DMS53 treated with DMSO at 0.1 percent for 48 hours (cell line): ENCODE measurements at regions not wholly inside any gene's neighbourhood (a gene's known extent, or its start where the extent isn't known, plus 50 kb on each side); places are given as distances from the start of the nearest gene placed in this dataset.
"Not testable (repeated sequence)": the region's sequence is repeated elsewhere in the genome, so short reads cannot be mapped to it uniquely, and the experiment has no call there.

Experiments
- DNase-seq: peaks from one replicate; lab custom pipeline; 2025; ENCODE audit not compliant: unreplicated experiment; lab: John Stamatoyannopoulos, UW

GRCh38 chr18:75694292-75694691, 266.8 kb upstream of the SMIM21 start:
- no peak for DNase-seq

- DNase-seq: no peak
Observed at GRCh38 chr18:75691483-75691882, 264.0 kb upstream of the SMIM21 start.

DNA sequence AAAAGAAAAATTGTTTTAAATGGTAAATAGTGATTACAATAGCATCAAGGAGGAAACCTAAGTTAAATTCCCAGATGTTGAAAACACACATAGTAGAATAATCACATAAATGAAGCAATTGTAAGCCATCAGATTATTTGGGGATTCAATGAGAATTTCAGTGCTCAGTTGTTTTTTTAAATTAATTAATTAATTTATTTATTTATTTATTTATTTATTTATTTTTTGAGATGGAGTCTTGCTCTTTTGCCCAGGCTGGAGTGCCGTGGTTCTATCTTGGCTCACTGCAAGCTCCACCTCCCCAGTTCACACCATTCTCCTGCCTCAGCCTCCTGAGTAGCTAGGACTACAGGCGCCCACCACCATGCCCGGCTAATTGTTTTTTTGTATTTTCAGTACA, 262.8 kb upstream of the SMIM21 start:
- not testable (repeated sequence) for DNase-seq

DNA sequence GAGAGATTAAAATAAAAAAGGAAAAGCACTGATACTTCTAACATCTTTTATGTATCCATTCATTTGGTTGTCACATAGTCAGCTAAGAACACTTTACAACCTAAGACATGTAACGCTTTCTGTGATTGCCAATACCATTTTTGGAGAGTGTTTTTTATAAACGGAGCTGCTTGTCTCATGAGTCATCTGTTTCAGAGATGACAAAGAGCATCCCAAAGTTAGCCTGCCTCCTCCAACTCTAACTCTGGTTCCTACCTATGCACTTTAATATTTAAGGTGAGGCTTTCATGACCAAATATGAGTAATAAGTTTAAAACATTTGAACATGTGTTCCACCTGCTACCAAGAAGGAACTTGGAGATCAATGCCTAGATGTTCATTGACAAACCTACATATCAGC, 260.1 kb upstream of the SMIM21 start:
- no peak for DNase-seq

- no peak for DNase-seq
Observed at GRCh38 chr18:75683426-75683825, 255.9 kb upstream of the SMIM21 start.

GRCh38 chr18:75681538-75682115, 254.1 kb upstream of the SMIM21 start:
- DNase-seq: no peak

- no peak for DNase-seq
Observed at GRCh38 chr18:75679331-75679730, 251.8 kb upstream of the SMIM21 start.

GRCh38 chr18:75678627-75679026, 251.1 kb upstream of the SMIM21 start:
- no peak for DNase-seq

GRCh38 chr18:75677696-75678455, 250.4 kb upstream of the SMIM21 start:
- no peak for DNase-seq

DNA sequence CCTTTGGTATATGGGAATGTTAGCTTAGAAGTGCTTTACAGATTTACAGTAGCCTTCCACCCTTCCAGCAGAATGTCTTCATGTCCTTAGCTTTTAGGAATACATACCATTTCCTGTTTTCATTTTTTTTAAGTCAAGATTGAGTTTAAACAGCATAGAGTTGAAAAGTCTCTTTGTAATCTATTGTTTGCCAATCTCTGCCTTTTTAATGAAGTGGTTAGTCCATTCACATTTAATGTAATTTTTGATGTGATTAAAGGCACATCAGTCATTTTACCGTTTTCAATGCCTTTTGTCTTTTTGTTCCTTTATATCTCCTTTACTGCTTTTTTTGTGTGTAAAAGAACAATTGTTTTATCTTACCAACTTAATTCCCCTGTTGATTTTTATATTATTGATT, 233.4 kb upstream of the SMIM21 start:
- no peak for DNase-seq

- DNase-seq: no peak
Observed at GRCh38 chr18:75659535-75660023, 232.1 kb upstream of the SMIM21 start.

DNA sequence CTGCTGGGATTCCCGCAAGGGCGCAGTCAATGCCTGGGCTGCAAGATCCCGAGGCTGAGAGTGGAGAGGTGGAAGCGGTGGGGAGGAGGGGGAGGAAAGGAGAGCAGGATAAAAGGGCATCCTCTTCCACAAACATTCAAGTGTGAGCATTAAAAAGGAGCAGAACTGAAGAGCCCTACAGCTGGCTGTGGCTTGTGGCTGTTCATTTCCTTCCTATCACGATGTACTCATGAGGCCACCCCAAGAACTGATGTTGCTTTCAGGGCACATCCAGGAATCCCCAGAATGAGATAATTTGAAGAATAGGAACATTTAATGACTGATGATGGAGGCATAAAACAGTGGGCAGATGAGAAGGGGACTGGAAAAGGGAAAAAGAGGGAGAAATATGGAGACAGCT, 230.8 kb upstream of the SMIM21 start:
- no peak for DNase-seq

- DNase-seq: no peak
Observed at GRCh38 chr18:75656563-75657247, 229.2 kb upstream of the SMIM21 start.

GRCh38 chr18:75656035-75656434, 228.5 kb upstream of the SMIM21 start:
- DNase-seq: no peak

GRCh38 chr18:75654851-75655751, 227.6 kb upstream of the SMIM21 start:
- DNase-seq: no peak

DNA sequence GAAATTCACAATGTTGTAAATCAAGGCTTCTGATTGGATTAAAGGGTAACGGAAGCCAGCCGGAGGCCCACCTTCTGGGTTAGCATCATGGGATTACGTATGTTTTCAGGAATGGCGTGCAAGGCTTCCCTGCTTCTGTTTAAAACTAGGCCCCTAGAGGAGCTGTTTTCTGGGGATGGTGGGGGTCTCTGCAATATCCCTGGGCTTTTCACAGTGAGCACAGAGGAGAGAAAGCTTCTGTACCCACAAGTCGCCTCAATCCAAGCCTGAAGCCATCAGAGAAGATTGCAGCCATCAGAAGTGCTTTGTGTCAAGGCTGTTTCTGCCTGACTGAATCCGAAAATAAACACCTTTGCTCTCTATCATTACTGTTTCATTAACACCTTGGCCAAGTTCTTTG, 226.9 kb upstream of the SMIM21 start:
- no peak for DNase-seq

GRCh38 chr18:75652528-75652927, 225.0 kb upstream of the SMIM21 start:
- no peak for DNase-seq

DNA sequence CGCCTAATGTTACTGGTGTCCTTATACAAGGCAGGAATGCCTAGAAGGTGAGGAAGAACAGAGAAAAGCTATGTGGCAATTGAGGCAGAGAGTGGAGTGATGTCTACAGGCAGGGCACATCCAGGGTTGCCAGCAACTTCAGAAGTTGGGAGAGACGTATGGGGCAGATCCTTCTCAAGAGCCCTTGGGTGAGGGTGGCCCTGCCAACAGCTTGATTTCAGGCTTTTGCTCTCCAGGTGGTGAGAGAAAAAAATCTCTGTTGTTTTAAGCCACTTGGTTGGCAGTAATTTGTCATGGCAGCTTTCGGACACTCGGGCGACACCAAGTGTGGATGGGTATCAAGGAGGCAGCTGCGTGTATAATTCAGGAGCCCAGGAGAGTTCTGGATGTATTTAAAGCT, 217.4 kb upstream of the SMIM21 start:
- DNase-seq: no peak

DNA sequence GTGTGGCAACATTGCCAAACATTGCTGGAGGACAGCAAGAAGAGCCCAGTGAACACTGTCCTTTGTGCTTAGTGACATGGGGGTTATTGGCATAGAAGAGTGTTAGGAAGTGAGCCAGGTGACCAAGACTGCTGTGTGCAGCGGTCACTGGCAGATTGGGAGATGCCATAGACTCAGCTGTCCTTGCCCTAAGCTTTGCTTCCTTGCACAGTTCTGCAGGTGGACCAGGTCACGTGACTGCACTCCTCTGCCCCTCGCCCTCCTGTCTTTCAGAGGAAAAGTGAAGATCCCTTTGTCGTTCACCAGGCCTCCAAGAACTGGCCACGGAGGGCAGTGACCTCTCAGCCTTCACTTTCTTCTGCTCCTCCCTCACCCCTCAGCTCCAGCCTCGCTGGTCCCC, 215.6 kb upstream of the SMIM21 start:
- no peak for DNase-seq

DNA sequence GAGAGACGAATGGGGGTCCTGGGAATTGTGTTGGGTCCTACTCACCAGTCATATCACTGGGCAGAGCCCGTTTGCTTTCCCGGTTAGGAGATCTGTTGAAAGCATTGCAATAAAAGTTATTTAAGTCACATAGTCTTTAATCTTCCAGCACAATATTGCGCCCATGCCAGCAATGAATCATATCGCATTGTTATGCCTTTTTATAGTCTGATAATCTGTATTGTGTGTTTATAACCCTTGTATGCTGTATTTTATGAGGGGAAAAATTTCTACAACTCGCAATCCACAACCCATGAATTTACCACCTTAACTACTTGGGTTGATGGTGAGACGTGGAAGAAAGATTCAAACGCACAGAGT, 211.9 kb upstream of the SMIM21 start:
- DNase-seq: no peak

DNA sequence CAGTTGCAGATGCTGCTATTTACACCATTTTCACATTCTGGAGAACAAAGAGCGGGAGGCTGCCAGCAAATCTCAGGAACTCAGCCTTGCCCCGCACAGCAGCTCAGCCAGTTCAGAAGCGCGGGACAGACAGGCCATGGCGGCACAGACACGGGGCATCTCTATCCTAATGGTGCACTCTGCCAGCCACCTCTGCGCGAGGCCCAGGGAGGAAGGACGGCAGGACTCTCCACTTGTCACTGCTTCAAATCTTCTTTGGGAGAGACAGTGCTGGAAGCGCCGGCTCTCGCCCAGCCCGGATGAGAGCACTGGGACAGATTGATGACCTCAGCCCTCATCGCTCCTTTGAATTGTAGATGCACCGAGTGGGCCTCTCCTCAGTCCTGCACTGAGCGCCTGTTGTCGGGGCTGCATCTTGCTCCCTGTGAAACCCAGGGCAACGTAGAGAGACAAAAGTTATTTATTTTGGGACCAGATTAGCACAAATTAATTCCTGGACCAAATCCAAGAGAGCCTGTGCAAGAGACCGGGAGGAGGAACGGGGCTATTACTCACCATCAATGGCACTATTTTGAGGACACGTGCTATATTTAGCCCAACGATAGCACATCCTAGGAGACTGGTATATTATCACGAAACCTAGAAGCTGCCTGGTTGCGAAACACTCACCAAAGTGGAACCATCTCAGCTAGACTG, 211.4 kb upstream of the SMIM21 start:
- no peak for DNase-seq
